GM20000 (cell line): ENCODE measurements at regions not wholly inside any gene's neighbourhood (a gene's known extent, or its start where the extent isn't known, plus 50 kb on each side); places are given as distances from the start of the nearest gene placed in this dataset.
"Not testable (repeated sequence)": the region's sequence is repeated elsewhere in the genome, so short reads cannot be mapped to it uniquely, and the experiment has no call there.

ENCODE experiments used
- DNase-seq: peaks from one replicate; pipeline ENCODE4 v3.0.0; 2012; ENCODE audit warnings: low spot score
- TF ChIP-seq, protein P1 (sequence below): IDR thresholded peaks from 2 replicates; pipeline ENCODE4 v1.5.1; 2012; ENCODE audit warnings: mild to moderate bottlenecking, control low read depth; ENCODE audit errors: extremely low read depth, missing control alignments

DNA sequence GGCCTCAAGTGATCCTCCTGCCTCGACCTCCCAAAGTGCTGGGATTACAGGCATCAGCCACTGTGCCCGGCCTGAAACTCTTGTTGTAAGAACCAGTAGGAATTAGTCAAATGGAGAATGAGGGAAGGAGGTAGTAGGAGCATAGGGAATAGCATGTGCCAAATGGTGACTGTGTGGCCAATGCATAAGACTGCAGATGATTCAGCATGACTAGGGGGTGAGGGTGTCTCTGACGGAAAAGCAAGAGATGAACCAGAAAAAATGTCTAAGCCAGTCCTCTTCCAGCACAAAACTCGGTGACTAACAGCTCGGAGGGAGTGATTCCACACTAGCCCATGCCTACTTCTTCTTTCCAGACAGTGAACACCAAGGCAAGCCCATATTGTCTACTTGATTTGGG is 58.2 kb upstream of the DUSP21 start:
- no peak for DNase-seq
- TF ChIP-seq, protein P1, sequence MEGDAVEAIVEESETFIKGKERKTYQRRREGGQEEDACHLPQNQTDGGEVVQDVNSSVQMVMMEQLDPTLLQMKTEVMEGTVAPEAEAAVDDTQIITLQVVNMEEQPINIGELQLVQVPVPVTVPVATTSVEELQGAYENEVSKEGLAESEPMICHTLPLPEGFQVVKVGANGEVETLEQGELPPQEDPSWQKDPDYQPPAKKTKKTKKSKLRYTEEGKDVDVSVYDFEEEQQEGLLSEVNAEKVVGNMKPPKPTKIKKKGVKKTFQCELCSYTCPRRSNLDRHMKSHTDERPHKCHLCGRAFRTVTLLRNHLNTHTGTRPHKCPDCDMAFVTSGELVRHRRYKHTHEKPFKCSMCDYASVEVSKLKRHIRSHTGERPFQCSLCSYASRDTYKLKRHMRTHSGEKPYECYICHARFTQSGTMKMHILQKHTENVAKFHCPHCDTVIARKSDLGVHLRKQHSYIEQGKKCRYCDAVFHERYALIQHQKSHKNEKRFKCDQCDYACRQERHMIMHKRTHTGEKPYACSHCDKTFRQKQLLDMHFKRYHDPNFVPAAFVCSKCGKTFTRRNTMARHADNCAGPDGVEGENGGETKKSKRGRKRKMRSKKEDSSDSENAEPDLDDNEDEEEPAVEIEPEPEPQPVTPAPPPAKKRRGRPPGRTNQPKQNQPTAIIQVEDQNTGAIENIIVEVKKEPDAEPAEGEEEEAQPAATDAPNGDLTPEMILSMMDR = no peak

DNA sequence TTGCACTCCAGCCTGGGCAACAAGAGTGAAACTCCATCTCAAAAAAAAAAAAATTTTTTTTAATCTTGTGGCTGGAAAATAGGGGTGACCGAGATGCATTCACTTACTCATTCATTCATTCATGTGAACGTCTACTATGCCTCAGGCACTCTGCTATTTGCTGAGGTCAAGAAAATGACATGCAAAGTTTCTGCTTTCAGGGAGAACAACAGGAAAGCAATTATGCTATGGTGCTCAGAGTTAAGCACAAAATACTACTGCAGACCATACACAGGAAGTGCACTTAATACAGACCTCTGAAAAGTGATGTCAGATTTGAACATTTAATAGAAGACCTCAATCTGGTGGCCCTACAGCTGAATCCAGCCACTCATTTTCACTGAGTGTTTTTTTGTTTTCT is 59.6 kb upstream of the DUSP21 start:
- TF ChIP-seq, protein P1 = no peak
- DNase-seq = no peak

DNA sequence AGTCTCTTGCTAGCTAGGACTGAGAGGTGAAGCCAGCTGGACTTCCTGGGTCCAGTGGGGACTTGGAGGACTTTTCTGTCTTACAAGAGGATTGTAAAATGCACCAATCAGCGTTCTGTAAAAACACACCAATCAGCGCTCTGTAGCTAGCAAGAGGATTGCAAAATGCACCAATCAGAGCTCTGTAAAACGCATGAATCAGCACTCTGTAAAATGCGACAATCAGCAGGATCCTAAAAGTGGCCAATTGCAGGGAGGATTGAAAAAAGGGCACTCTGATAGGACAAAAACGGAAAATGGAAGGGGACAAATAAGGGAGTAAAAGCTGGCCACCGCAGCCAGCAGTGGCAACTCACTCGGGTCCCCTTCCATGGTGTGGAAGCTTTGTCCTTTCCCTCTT is 65.6 kb upstream of the DUSP21 start:
- TF ChIP-seq, protein P1 = no peak
- no peak for DNase-seq

DNA sequence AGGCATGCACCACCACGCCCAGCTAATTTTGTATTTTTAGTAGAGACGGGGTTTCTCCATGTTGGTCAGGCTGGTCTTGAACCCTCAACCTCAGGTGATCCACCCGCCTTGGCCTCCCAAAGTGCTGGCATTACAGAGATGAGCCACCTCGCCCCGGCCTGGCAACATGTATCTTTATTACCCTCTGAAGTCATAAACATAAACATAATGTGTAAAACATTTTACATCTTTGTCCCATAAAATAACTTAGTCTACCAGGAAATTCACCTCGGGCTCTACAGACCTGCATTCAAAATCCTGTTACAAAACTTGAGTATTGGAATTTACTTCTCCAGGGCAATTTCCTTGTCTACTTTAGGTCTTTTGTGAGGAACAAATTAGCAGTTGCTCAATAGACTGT is 68.1 kb upstream of the DUSP21 start:
- no peak for DNase-seq
- TF ChIP-seq, protein P1 = no peak

DNA sequence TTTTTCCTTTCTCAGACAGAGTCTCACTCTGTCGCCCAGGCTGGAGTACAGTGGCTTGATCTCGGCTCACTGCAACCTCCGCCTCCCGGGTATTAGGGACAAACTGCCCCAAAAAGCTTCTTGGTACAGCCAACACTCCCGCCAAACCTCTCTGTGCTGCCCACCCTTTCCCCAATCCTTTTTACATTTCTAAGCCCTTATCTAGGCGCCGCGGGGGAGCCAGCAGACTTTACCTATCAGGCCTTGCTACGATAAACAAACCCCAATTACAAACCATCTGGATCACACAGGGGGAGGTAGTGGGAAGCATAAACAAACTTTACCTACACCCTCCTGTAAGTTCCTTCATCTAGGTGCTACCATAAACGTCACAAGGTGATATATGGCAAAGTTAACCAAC is 69.8 kb upstream of the DUSP21 start:
- not testable (repeated sequence) for DNase-seq

DNA sequence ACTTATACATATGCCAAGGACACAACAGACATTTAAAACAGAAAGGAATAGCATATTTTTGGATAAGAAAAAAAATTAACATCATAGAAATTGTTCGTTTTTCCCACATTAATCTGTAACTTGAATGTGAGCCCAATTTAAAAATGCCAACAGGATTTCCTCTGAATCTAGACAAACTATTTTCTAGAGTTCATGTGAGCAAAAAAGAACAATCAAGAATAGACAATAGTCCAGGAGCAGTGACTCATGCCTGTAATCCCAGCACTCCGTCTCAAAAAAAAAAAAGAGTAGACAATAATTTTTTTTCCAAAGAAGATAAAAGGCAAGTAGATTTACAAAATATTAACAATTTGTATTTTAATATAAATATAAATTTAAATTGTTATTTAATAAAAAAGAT is 73.7 kb upstream of the DUSP21 start:
- no peak for DNase-seq
- TF ChIP-seq, protein P1 = no peak

DNA sequence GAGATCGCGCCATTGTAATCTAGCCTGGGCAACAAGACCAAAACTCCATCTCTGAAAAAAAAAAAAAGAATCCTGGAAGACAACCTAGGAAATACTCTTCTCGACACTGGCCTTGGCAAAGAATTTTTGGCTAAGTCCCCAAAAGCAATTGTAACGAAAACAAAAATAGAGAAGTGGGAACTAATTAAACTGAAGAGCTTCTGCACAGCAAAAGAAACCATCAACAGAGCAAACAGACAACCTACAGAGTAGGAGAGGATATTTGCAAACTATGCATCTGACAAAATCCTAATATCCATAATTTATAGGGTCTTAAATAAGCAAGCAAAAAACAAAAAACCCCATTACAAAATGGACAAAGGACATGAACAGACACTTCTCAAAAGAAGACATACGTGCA is 76.5 kb upstream of the DUSP21 start:
- DNase-seq = no peak

DNA sequence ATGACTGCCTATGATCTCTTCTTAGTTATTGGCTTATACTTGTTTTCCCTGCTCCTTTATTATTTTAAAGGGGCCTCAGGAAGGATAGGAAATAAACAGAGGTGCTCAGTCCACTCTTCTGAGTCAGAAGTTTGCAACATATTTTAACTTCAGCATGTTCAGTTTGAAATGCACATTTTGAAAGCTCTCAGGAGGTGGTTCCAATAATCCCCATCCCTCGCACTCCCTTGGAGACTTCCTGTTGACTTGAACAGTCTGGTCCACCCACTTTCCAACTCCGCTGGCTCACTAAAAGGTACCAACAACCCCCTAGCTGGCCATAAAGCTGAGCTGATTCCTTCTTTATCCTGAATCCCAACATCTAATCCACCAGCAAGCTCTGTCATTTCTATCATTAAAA is 78.3 kb upstream of the DUSP21 start:
- TF ChIP-seq, protein P1 = no peak

More for the DNA sequence above, 76.5 kb upstream of the DUSP21 start:
- TF ChIP-seq, protein P1 = no peak

More for the DNA sequence above, 78.3 kb upstream of the DUSP21 start:
- no peak for DNase-seq
